Epithelial cell of proximal tubule (primary cell): ENCODE measurements at regions not wholly inside any gene's neighbourhood (a gene's known extent, or its start where the extent isn't known, plus 50 kb on each side); places are given as distances from the start of the nearest gene placed in this dataset.

Source experiments
- DNase-seq: peaks from one replicate; pipeline ENCODE4 v3.0.0-alpha.2; 2011; ENCODE audit warnings: low read depth
- H3K4me3 ChIP-seq: 2 replicates; pipeline ENCODE4 v1.5.1; 2011; ENCODE audit warnings: low read depth, mild to moderate bottlenecking, low read length
- CTCF ChIP-seq: conservative IDR thresholded peaks from 2 replicates; pipeline ENCODE4 v1.5.1; 2012; ENCODE audit warnings: low read depth, mild to moderate bottlenecking, low read length

- no peak for TF ChIP-seq CTCF
- DNase-seq = no peak
- no peak overlapping the region for H3K4me3 ChIP-seq
Measured at GRCh38 chr16:85312642-85313525, 200.6 kb upstream of the CIBAR2 start.

GRCh38 chr16:85313526-85314301, 201.4 kb upstream of the CIBAR2 start:
- DNase-seq = no peak
- no peak for TF ChIP-seq CTCF
- H3K4me3 ChIP-seq = no peak overlapping the region

GRCh38 chr16:85314512-85314971, 202.3 kb upstream of the CIBAR2 start:
- no peak for TF ChIP-seq CTCF
- DNase-seq = no peak
- H3K4me3 ChIP-seq = no peak overlapping the region

- H3K4me3 ChIP-seq = no peak overlapping the region
- TF ChIP-seq CTCF = no peak
- DNase-seq = no peak
Measured at GRCh38 chr16:85315866-85316265, 203.6 kb upstream of the CIBAR2 start.

- no peak for DNase-seq
- H3K4me3 ChIP-seq = no peak overlapping the region
- peak; percentile 92 for TF ChIP-seq CTCF
Measured at GRCh38 chr16:85316321-85316919, 204.1 kb upstream of the CIBAR2 start.

- no peak for TF ChIP-seq CTCF
- no peak for DNase-seq
- H3K4me3 ChIP-seq = no peak overlapping the region
Measured at GRCh38 chr16:85316944-85317343, 204.7 kb upstream of the CIBAR2 start.
